ENCODE measurements at regions not wholly inside any gene's neighbourhood (a gene's known extent, or its start where the extent isn't known, plus 50 kb on each side); places are given as distances from the start of the nearest gene placed in this dataset.
A peak's percentile ranks its signal among the peaks of the same experiment; 100 is the strongest.

DNA sequence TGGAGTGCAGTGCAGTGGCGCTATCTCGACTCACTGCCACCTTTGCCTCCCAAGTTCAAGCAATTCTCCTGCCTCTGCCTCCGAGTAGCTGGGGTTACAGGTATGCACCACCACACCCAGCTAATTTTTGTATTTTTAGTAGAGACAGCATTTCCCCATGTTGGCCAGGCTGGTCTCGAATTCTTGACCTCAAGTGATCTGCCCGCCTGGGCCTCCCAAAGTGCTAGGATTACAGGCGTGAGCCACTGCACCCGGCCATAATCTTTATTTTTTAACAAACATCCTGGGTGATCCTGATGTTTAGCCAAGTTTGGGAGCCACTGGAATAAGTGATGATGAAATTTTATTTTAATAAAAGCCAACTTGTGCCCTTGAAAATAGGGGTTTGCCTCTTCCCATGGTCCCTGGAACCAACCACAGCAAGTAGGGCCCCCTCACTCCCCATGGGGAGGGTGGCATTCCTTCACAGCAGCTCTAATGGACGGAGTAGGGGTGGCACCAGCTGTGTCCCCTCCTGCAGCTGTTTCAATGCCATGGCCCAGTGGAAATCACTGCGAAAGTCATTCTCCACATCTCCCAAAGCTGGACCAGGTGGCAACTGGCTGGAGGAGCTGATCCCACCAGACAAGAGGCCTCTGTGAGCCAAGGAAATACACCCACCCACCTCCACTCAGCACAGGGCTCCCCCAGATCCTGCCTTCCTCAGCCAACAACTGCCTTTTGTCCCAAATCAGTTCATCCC lies 194.8 kb downstream of the ZFP36L2 start:
- DNase-seq: no peak

DNA sequence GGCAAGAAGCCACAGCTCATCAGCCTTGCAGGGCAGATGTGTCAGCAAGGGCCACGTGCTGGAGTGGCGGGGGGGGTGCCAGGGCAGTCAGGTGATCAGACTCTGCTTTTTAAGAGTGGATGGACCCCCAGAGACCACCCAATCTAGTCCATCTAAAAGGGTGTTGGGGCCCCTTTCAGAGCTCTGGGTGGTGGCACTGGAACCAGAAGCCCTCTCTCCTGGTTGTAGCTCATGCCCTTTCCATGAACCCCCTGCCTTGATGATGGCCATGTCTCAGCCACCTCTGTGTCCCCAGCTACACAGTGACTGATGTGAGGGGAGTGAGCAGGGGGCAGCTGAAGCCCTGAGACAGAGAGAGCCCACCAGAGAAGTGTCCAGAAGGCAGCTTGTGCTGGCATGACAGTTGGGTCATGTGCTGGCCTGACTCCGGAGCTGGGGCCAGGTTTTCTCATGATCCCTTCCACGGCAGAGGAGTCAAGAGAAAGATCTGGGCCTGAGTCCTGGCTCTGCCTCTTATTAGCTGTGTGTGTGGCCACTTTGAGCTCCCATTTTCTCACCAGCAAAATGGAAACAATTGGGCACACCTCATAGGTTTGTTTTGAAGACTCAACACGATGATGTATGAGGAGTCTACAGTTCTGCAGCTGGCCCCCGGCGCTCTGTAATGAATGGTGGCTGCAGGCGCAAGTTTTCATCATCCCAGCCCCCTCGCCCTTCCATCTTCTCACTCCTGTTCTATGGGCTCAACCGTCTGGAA lies 195.7 kb downstream of the ZFP36L2 start:
- DNase-seq: no peak

DNA sequence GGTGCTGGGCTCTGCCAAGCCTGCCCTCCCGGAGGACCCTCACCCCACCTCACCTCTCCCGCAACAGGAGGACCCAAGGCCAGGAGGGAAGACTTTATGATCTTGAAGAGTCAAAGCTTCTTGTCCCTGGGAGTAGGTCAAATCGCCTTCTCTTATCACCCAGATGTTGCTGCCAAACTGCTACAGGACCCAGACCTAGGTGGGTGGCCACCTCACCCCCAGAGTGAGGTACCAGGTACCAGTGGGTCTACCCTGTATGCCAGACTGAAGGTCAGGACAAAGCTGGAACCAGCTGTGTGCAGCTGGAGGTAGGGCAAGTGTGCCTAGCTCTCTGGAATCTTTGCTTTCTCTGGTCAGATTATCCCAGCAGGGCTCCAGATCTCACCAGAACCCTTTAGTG lies 197.2 kb downstream of the ZFP36L2 start:
- DNase-seq: no peak

DNA sequence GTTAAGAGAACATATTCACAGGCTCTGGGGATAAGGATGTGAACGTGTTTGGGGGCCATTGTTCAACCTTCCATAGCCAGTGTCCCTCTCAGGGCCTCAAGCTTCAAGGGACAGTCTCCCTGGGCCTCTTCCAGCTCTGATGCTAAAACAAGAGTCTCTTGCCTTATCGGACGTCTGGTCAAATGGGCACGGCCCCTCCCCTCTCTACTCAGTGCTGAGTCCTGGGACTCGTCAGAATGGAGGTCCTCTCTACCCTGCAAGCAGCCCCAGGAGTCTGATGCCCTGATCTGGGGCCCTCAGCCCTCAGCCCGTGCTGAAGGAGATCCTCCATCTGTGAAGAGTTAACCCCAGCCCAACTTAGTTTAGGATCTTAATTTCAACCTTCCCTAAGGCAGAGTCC lies 198.2 kb downstream of the ZFP36L2 start:
- no peak for DNase-seq

DNA sequence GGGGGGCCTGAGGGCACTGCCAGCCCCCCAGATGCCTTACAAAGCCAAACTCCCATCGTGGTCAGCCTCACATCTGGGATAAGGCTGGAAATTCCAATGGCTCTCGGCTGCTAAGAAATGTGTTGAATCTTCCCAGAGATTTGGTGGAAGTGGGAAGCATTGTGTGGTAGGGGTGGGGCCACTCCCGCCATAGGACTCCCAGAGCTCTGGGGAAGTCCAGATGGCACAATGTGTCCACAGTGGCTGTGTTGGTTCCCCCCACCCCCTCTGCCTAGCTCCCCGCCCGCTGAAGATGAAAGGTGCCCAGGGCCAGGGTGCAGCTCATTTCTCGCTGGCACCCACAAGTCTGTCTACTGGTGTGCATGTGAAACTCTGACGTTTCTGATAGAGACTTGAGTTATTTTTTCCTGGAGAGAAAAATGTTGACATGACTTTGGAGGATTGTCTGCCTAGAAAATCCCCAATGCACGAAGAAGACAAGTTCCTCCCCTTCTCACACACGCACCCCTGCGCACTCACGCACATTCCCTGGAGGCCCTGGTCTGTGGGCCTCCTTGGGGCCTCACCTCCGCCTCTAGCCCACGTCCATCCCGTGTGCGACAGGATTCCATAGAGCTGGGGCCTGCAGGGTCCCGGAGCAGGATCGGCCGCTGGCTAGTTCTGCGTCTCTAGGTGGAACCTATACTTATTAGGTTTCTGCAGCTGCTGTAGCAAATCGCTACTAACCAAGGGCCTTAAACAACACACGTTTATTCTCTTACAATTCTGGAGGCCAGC lies 199.1 kb downstream of the ZFP36L2 start:
- DNase-seq: no peak

DNA sequence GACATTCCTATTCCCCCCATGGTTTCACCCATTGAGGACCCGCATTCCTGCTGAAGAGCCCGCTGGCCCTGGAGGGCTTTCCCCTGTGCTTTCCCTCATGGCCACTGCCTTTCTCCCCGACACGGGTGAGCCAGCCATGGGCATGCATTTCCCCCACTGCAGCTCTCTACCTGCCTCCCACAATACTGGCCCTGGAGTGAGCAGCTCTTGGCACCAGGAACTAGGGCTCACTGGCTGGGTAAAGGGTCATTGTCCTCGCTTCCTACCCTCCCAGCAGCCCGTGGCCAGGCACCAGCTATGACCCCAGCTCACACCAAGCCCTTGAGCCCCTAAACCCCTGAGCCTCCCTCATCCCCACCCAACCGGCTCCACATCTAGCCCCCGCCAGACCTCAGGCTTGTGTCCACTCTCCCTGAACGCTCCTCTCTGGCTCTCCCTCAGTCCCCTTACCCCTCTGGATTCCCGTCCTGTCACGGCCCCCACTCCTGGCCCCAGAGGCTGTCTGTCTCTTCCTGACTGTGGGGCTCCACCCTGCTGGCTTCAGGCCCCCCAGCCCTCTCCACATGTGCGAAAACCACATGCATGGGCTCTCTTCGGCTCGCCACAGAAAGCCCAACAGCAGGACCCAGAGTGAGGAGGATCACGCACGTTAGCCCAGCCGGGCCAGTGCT lies 199.8 kb downstream of the ZFP36L2 start:
- DNase-seq: no peak

DNA sequence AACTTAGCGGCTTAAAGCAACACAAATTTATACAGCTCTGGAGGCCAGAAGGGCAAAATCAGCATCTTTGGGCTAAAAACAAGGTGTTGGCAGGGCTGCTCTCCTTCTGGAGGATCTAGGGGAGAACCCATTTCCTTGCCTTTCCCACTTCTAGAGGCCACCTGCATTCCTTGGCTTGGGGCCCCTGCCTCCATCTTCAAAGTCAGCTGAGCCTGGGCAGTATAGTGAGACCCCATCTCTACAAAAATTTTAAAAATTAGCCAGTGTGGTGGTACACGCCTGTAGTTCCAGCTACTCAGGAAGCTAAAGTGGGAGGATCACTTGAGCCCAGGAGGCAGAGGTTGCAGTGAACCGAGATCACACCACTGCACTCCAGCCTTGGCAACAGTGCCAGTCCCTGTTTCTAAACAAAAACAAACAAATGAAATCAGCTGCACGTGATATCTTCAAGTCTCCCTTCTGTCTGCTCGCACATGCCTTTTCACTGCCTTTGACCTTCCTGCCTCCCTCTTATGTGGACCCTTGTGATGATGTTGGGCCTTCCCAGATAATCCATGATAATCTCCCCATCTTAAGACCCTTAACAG lies 200.6 kb downstream of the ZFP36L2 start:
- no peak for DNase-seq

DNA sequence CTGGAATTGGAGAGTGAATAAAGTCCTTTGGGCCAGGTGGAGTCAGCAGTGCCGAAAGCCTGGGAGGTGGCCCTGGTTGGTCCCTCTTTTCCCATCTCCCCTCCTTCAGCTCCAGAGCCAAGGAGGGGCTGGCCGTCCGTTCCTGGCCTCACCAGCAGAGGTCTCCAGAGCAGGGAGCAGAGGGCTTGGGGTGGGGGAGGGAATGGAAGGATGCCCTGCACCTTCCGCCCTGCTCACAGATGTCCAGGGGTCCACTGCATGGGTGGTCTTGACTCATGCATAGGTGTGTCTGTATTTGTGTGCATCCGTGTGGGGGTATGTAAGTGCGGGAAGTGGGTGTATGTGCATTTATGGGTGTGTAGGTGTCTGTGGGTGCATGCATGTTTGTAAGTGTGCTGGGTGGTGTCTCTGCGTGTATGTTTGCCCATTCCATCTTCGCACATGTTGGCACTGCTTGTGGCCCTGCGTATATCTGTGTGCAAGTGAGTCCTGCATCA lies 201.8 kb downstream of the ZFP36L2 start:
- peak; percentile 34 for DNase-seq

DNA sequence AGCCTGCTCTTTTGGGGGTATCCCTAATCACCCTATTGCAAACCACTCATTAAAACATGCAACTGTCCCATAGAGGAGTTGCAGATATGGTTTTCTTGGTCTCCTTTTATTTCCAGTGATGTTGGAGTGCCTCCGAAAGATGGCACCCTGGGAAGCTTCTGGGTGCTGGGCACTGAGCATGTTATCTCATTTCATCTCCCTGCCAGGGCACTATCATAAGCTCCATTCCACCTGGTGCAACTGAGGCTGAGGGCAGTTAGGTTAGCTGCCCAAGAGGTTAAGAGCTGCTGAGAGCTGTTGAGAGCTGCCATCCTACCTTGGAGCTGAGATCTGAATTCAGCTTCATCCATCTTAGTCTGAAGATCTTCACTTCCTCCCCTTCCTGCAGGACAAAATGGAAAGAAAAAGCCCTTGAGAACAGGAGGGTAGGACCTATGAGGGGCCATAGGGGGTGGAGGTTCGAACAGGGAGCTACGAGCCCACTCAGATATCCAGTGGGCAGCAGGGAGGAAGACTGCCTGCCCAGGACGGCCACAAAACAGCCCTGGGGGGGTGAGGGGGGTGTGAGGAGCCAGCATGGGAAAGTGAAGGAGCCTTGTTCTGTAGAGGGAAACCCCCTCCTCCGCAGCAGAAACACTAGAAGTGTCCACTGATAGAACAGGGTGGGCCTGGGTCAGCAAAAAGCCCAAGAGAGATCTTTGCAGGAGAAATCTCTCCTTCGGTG lies 202.5 kb downstream of the ZFP36L2 start:
- no peak for DNase-seq

DNA sequence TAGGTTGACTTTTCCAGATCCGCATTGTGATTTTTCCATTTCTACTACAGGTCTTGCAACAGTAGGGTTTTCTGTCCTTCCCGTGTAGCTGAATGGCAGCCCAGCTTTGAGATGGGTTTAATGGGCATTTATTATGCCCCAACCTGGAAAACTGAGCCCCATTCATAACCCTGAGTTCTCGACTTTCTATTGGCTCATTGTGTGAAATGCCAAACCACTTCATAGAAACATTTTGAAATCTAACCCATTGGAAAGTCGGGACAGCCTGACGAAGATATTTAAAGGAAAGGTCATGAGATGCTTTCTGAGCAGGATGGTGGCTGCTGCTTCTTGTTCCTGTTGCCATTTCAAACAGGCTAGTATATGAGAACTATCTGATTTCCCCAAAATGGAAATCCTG lies 203.5 kb downstream of the ZFP36L2 start:
- no peak for DNase-seq

DNA sequence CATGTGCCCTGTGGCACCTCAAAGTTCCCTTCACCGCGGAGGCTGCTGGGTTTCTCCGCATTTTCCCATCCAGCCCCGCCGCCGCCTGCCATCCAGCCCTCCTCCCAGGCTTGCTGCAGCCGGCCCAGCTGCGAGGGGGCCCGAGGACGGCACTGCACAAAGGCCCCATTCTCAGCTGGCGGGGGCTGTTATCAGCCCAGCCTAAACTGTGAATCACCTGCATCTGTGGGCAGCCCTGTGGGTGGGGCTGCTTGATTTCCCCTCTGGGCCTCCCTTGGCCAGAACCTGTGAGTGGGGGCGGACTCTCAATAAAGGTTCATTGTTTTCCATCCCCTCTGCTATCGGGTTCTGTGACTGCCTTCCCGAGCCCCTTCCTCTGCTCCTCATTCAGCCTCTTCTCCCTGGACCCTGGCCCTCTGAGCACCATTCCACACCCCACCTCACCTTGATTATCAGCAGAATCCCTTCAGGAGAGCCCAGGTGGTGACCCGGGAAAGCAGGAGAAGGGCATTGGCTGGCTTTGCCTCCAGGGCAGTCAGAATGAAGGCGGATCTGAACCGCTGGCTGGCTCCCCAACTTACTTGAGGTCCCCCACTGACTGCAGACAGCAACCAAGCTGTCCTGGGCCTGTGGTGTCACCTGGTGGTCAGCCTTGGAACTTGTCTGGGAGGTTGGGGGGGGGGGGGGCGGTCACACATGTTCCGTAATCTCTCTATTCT lies 204.5 kb downstream of the ZFP36L2 start:
- DNase-seq: no peak

DNA sequence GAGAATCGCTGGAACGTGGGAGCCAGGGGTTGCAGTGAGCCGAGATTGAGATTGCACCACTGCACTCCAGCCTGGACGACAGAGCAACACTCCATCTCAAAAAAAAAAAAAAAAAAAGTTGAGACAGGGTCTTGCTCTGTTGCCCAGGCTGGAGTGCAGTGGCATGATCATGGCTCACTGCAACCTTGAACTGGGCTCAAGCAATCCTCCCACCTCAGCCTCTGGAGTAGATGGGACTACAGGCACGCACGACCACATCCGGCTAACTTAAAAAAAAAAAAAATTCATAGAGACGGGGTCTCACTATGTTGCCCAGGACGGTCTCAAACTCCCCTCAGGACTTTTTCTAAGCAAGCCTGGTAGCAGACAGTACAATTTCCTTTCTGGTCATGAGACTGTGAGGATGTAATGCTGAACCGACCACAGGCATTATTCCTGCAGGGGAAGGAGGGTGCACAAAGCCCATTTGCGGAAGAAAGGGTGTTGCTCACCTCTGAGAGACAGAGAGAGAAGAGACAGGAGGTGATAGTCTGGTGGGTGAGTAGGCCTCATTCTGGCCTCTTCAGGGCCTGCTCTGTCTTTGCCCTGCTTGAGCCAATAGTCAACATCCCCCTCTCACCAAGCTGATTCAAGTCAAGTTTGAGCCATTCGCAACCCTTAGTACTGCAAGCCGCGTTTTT lies 205.3 kb downstream of the ZFP36L2 start:
- no peak for DNase-seq

DNA sequence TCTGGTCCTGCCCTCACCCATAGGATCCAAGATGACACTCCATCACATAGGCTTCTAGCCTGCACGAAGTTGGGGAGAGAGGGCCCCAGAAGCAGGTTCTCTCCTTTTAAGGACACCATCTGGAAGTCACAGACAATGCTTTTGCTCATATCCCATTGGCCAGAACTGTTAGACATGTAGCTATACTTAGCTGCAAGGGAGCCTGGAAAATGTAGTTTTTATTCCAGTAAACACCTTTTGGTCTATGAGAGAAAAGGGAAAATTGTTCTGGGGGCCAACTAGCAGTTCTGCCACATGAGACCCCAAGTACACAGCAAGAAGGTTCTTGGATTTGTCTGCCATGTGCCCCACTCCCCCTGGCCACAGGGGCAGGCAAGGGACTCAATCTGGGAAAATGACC lies 206.1 kb downstream of the ZFP36L2 start:
- DNase-seq: no peak

DNA sequence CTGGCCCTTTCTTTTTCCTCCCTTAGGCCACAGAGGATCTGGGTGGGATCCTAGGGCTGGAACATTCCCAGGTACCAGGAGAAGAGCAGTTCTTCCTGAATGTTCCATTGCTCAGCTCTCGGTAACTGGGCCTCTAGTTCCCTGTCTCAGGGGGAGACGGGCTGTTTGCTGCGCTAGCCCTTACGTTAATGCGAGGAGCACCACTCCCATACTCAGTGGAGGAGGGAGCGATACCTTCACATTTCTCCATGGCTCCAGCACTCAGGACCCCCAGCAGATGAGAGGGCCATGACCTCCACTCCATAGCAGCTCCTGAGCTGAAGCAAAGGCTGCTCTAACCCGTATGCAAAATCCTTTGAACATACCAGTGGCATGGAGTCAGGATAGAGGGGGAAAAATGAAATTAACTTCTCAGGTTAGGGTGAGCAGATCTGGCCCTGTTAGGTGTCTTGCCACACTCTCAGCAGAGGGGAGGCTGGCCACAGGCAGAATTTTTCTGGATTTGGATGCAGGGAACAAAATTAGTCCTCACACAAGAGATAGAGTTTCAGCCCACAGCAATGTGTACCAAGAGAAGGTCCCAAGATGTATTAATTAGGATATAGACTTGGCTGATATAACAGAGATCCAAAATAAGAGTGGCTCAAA lies 206.7 kb downstream of the ZFP36L2 start:
- no peak for DNase-seq

DNA sequence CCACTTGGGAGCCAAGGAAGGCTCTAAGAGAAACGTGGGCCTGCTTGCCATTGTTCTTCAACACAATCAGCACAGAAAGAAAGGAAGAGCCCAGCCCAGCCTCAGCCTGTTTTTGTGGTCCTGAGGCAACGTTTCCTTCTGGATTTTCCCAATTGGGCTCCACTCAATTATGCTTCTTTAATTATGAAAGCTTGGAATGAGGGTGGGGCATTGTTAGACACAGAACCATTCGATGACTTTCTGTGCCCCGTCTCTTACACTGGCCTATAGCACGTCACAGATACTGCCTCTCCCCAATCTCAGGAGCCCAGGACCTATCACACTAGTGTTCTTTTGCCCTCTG lies 207.4 kb downstream of the ZFP36L2 start:
- no peak for DNase-seq

DNA sequence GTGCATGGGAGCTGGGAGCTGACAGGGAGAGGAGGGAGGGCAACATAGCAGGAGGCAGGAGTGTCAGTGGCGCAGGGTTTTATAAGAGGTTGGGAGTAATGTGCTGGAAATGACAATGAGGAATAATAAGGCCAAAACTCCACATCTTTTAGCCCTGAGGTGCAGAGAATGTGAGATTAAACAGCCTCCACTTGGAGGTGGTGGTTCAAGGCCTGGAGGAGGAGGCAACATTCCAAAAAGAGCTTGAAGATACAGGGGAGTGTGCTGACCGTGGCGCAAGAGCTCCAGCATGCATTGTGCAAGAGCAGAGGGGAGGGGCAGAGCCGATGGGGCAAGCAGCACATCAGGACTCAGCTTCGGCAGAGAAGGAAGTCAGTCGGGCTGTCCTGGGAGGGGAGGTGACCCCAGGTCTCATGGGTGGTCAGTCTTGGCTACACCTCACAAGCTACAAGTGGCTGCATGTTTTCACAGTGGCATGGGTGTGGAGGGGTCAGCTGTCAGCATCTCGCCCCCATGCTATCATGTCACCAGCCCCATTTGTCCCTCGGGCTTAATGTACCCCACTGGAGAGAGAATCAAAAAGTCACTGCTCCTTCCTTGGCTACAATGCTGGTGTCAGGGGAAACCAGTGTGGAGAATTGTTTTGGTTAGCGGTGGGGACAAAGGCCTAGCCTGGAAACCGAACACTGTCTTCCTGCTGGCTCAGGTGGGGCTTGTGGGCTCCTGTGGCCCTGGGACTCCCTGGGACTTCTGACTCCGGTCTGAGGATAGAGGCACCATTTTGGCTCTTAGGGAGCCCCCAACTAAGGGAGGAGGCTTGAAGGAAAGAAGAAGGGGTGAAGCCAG lies 208.0 kb downstream of the ZFP36L2 start:
- DNase-seq: no peak

DNA sequence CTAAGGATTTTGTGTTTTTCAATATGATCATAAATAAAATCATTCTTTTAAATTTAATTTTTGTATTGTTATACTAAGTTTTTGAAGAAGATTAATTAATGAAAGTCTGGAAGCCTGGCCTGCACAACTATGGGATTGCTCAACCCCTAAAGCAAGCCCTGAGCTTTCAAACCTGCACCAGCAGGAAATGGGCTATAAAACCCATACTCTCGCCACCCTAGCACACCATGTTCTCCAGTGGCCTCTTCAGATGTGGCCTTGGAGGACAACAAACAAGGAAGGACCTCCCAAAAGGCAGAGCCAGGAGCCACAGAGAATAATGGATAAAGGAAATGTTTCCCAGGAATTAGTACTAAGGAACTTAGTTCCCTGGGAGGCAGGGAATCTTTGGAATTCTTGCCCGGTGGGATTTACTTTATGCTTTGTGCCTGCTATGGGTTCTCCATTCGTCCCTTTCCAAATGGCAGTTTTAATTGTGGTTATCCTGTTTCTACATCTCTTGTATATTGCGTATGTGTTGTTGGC lies 212.5 kb downstream of the ZFP36L2 start:
- no peak for DNase-seq

DNA sequence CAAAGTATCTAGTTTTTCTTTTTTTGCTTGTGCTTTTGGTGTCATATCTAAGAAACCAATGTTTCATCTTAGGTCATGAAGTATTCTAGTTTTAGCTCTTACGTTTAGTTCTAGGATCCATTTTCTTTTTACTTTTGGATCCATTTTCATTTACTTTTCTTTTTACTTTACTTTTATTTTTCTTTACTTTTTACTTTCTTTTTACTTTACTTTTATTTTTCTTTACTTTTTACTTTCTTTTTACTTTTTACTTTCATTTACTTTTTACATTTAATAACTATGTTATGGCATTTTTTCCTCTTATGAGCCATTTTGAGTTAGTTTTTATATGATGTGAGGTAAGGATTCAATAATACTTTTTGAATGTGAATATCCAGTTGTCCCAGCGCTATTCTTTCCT lies 213.4 kb downstream of the ZFP36L2 start:
- no peak for DNase-seq

DNA sequence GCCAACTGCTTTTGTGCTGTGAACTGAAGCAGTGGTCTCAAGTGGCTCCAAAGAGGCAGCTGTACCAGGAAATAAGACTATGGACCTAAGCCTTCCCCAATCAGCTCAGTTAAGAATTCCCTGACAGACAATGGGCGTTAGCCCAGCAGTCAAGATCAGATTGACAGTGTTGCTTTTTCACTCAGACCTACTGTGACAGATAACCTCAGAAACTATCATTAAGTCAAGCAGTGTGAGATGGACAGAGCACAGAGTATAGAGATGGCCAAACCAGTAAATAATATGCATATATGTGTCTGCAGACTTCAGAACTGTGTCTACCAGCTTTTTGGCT lies 215.3 kb downstream of the ZFP36L2 start:
- DNase-seq: no peak

All from activated CD4-positive, alpha-beta T cell treated with anti-CD3 and anti-CD28 coated beads, Interleukin-10, Interleukin-2, amounts not matched to agents 100 ng/mL and 50 ng/mL, durations not matched to agents 16 hours and 8 hours (primary cell).